OCI-LY7 (cell line): ENCODE measurements at regions not wholly inside any gene's neighbourhood (a gene's known extent, or its start where the extent isn't known, plus 50 kb on each side); places are given as distances from the start of the nearest gene placed in this dataset.

Experiments
- CTCF ChIP-seq: fragments of 200-600 bp; sonication (generic); conservative IDR thresholded peaks from 2 replicates; pipeline ENCODE4 v1.5.1; 2014; ENCODE audit warnings: mild to moderate bottlenecking, antibody characterized with exemption, low read length, moderate library complexity, mixed read lengths
- EZH2phosphoT487 ChIP-seq: fragments of 200-600 bp; sonication (generic); IDR thresholded peaks from 2 replicates; pipeline ENCODE4 v1.6.1; 2018; ENCODE audit warnings: low read depth, borderline replicate concordance, mild to moderate bottlenecking, mixed run types, antibody characterized with exemption, low read length, moderate library complexity, mixed read lengths

- TF ChIP-seq CTCF (no peak), EZH2phosphoT487 (no peak)
Measured at GRCh38 chr18:44518666-44519065, 162.0 kb upstream of the SETBP1 start.
